GM23248 (cell line): ENCODE measurements at regions not wholly inside any gene's neighbourhood (a gene's known extent, or its start where the extent isn't known, plus 50 kb on each side); places are given as distances from the start of the nearest gene placed in this dataset.

Experiments
- DNase-seq: peaks from one replicate; pipeline ENCODE4 v3.0.0-alpha.2; 2015
- H2AFZ ChIP-seq: fragments of 200-600 bp; sonication (generic); 2 replicates; pipeline ENCODE4 v1.6.1; 2016; ENCODE audit warnings: antibody characterized with exemption
- H3F3A ChIP-seq: fragments of 200-600 bp; sonication (generic); 2 replicates; pipeline ENCODE4 v1.6.1; 2016; ENCODE audit warnings: mild to moderate bottlenecking, antibody characterized with exemption, mixed run types; ENCODE audit not compliant: insufficient read depth
- H3K27ac ChIP-seq: fragments of 200-600 bp; sonication (generic); 2 replicates; pipeline ENCODE4 v1.5.1; 2016; ENCODE audit warnings: mild to moderate bottlenecking
- H3K27me3 ChIP-seq: fragments of 200-600 bp; sonication (generic); replicated peaks from 2 replicates; pipeline ENCODE4 v1.6.1; 2016; ENCODE audit warnings: mild to moderate bottlenecking; ENCODE audit not compliant: insufficient read depth
- H3K36me3 ChIP-seq: fragments of 200-600 bp; sonication (generic); 2 replicates; pipeline ENCODE4 v1.6.1; 2016; ENCODE audit warnings: low read depth, mild to moderate bottlenecking
- H3K4me1 ChIP-seq: fragments of 200-600 bp; sonication (generic); 2 replicates; pipeline ENCODE4 v1.6.1; 2016; ENCODE audit warnings: mild to moderate bottlenecking; ENCODE audit not compliant: insufficient read depth
- H3K4me2 ChIP-seq: fragments of 200-600 bp; sonication (generic); one replicate; pipeline ENCODE4 v1.6.1; 2016; ENCODE audit warnings: mild to moderate bottlenecking; ENCODE audit not compliant: unreplicated experiment
- H3K4me3 ChIP-seq: fragments of 200-600 bp; sonication (generic); 2 replicates; pipeline ENCODE4 v1.5.1; 2016; ENCODE audit warnings: mild to moderate bottlenecking
- H3K79me2 ChIP-seq: fragments of 200-600 bp; sonication (generic); 2 replicates; pipeline ENCODE4 v1.6.1; 2016; ENCODE audit warnings: mild to moderate bottlenecking; ENCODE audit not compliant: insufficient read depth
- H3K9ac ChIP-seq: fragments of 200-600 bp; sonication (generic); 2 replicates; pipeline ENCODE4 v1.6.1; 2016; ENCODE audit warnings: mild to moderate bottlenecking
- H3K9me2 ChIP-seq: fragments of 200-600 bp; sonication (generic); 2 replicates; pipeline ENCODE4 v1.6.1; 2016; ENCODE audit warnings: mixed run types, mild to moderate bottlenecking, moderate library complexity; ENCODE audit not compliant: insufficient read depth
- H3K9me3 ChIP-seq: fragments of 200-600 bp; sonication (generic); one replicate; pipeline ENCODE4 v1.6.1; 2017; ENCODE audit warnings: low read depth
- H4K20me1 ChIP-seq: fragments of 200-600 bp; sonication (generic); 2 replicates; pipeline ENCODE4 v1.6.0; 2016; ENCODE audit not compliant: insufficient read depth
- EZH2 ChIP-seq: fragments of 200-600 bp; sonication (generic); IDR thresholded peaks from 2 replicates; pipeline ENCODE4 v1.6.1; 2018; ENCODE audit warnings: antibody characterized with exemption, mild to moderate bottlenecking; ENCODE audit not compliant: insufficient read depth, poor library complexity, severe bottlenecking
- EZH2phosphoT487 ChIP-seq: fragments of 200-600 bp; sonication (generic); IDR thresholded peaks from 2 replicates; pipeline ENCODE4 v1.6.1; 2018; ENCODE audit warnings: antibody characterized with exemption, moderate library complexity, mild to moderate bottlenecking, low read depth; ENCODE audit not compliant: insufficient read depth
- WGBS, 2 experiments: methylation state at CpG; one replicate each; pipeline ENCODE4 v1.1.6; 2015 to 2017; ENCODE audit warnings: low lambda C conversion rate in 2 of 2, low coverage in 1 of 2; ENCODE audit errors: missing lambda C conversion rate in 2 of 2; 5-methylcytosine and 5-hydroxymethylcytosine counted together
- in situ Hi-C: fragments of 300-500 bp; cut with MboI; formaldehyde crosslinking; loops from 2 replicates; pipeline ENCODE4 v1.15.0; 2020

- Histone ChIP-seq H3K4me2 (no peak overlapping the region), H3K27ac (no peak overlapping the region), H4K20me1 (no peaks in the 10 kb centered on the region), H3K4me3 (no peak overlapping the region), H3K9me2 (peaks cover 3% of the 10 kb centered on the region; the same call in 1 of the 2 replicates), H3F3A (no peaks in the 10 kb centered on the region), H3K9ac (no peak overlapping the region), H3K79me2 (no peaks in the 10 kb centered on the region), H3K4me1 (no peaks in the 10 kb centered on the region), H2AFZ (no peak overlapping the region), H3K27me3 (no peaks in the 10 kb centered on the region), H3K36me3 (no peaks in the 10 kb centered on the region), H3K9me3 (no peaks in the 10 kb centered on the region)
- in situ Hi-C loops: no loop called here
- no peak for TF ChIP-seq EZH2phosphoT487
- TF ChIP-seq EZH2: no peak
- 84 to 86% methylated on average over 5 of the region's 5 CpGs for WGBS, 2 experiments
- no peak for DNase-seq
Measured at GRCh38 chr10:3689871-3690510, 95.0 kb downstream of the KLF6 start.

GRCh38 chr10:3687510-3688081, 97.4 kb downstream of the KLF6 start:
- H3F3A ChIP-seq: no peaks in the 10 kb centered on the region
- 70 to 75% methylated on average over 5 of the region's 5 CpGs for WGBS, 2 experiments
- peak; percentile 22 for DNase-seq
- H3K27me3 ChIP-seq: no peaks in the 10 kb centered on the region
- no peak overlapping the region for H3K4me3 ChIP-seq
- H2AFZ ChIP-seq: no peak overlapping the region
- no peaks in the 10 kb centered on the region for H3K79me2 ChIP-seq
- H3K27ac ChIP-seq: no peak overlapping the region
- no peak overlapping the region for H3K4me2 ChIP-seq
- in situ Hi-C loops: no loop called here
- no peak overlapping the region for H3K9ac ChIP-seq
- TF ChIP-seq EZH2phosphoT487 (no peak), EZH2 (no peak)
- no peaks in the 10 kb centered on the region for H4K20me1 ChIP-seq
- peaks cover 3% of the 10 kb centered on the region; the same call in 1 of the 2 replicates for H3K9me2 ChIP-seq
- no peaks in the 10 kb centered on the region for H3K36me3 ChIP-seq
- no peaks in the 10 kb centered on the region for H3K4me1 ChIP-seq
- H3K9me3 ChIP-seq: no peaks in the 10 kb centered on the region

GRCh38 chr10:3685384-3685783, 99.6 kb downstream of the KLF6 start:
- peaks cover 3% of the 10 kb centered on the region; the same call in 1 of the 2 replicates for H3K9me2 ChIP-seq
- no peak overlapping the region for H3K9ac ChIP-seq
- H3K79me2 ChIP-seq: no peaks in the 10 kb centered on the region
- WGBS, 2 experiments: 56 to 60% methylated on average over 3 of the region's 3 CpGs
- H3K9me3 ChIP-seq: no peaks in the 10 kb centered on the region
- no peaks in the 10 kb centered on the region for H3K4me1 ChIP-seq
- in situ Hi-C loops: no loop called here
- H3F3A ChIP-seq: no peaks in the 10 kb centered on the region
- no peak overlapping the region for H3K27ac ChIP-seq
- H3K27me3 ChIP-seq: no peaks in the 10 kb centered on the region
- DNase-seq: no peak
- no peaks in the 10 kb centered on the region for H3K36me3 ChIP-seq
- no peak overlapping the region for H3K4me3 ChIP-seq
- no peak overlapping the region for H3K4me2 ChIP-seq
- no peaks in the 10 kb centered on the region for H4K20me1 ChIP-seq
- H2AFZ ChIP-seq: no peak overlapping the region
- TF ChIP-seq EZH2phosphoT487: no peak
- TF ChIP-seq EZH2: no peak

- H3K9ac ChIP-seq: no peak overlapping the region
- H3K27ac ChIP-seq: no peak overlapping the region
- TF ChIP-seq EZH2phosphoT487 (no peak), EZH2 (no peak)
- H2AFZ ChIP-seq: no peak overlapping the region
- no peak overlapping the region for H3K4me3 ChIP-seq
- H3K4me1 ChIP-seq: no peaks in the 10 kb centered on the region
- H3K9me3 ChIP-seq: no peaks in the 10 kb centered on the region
- 55 to 57% methylated on average over 2 of the region's 2 CpGs for WGBS, 2 experiments
- H3K9me2 ChIP-seq: peaks cover 1% of the 10 kb centered on the region; the same call in 1 of the 2 replicates
- no peaks in the 10 kb centered on the region for H3K36me3 ChIP-seq
- in situ Hi-C loops: no loop called here
- no peak overlapping the region for H3K4me2 ChIP-seq
- H3K27me3 ChIP-seq: no peaks in the 10 kb centered on the region
- no peak for DNase-seq
- no peaks in the 10 kb centered on the region for H4K20me1 ChIP-seq
- H3F3A ChIP-seq: no peaks in the 10 kb centered on the region
- H3K79me2 ChIP-seq: no peaks in the 10 kb centered on the region
Measured at GRCh38 chr10:3684891-3685290, 100.1 kb downstream of the KLF6 start.
